ENCODE measurements at regions not wholly inside any gene's neighbourhood (a gene's known extent, or its start where the extent isn't known, plus 50 kb on each side); places are given as distances from the start of the nearest gene placed in this dataset.

DNA sequence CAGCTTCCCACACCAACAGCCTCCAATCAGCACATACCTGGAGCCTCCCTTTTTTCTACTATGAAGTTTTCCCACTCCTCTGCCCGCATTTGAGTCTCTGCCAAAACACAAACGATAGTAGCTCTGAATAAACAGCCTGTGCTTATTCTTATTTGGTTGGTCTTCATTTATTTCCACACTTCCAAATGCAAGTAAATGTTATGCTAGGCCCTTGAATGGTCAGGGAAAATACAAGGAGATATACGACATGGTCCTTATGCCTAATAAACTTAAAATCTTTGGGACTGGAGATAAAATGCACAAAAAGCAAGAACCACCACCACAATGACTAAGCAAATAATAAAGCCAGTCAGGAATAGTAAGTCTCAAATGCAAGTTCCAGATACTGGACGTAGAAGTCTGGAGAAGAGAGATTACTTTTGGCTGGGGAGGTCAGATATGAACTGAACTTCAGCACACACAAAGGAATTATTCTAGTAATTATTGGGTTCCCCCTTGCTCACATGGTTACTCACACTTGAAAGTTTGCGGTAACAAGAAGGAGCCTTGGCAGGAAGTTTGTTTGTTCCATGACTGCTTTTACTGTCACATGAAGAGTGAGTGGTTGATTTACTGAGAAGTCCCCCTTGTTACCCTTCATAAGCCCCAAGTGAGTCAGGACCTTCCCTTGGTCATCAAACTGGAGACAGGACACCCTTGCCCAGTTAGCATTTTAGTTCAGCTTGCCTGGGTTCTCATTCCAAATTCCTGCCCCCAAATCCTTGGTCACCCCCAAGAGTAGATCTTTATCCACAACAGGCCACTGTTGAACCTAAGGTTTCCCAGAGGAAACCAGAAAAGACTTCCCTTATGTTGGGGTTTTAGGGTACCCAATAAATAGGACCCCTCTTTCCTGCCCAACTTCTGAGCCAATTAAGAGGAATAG is 511.2 kb upstream of the JARID2 start:
- TF ChIP-seq EZH2phosphoT487 (conservative IDR thresholded peaks at IDR 0.05; ENCODE audit: low read length), result no peak
- TF ChIP-seq, protein P1, sequence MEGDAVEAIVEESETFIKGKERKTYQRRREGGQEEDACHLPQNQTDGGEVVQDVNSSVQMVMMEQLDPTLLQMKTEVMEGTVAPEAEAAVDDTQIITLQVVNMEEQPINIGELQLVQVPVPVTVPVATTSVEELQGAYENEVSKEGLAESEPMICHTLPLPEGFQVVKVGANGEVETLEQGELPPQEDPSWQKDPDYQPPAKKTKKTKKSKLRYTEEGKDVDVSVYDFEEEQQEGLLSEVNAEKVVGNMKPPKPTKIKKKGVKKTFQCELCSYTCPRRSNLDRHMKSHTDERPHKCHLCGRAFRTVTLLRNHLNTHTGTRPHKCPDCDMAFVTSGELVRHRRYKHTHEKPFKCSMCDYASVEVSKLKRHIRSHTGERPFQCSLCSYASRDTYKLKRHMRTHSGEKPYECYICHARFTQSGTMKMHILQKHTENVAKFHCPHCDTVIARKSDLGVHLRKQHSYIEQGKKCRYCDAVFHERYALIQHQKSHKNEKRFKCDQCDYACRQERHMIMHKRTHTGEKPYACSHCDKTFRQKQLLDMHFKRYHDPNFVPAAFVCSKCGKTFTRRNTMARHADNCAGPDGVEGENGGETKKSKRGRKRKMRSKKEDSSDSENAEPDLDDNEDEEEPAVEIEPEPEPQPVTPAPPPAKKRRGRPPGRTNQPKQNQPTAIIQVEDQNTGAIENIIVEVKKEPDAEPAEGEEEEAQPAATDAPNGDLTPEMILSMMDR (IDR thresholded peaks at IDR 0.05; ENCODE audit: insufficient read depth, low read length, poor library complexity, severe bottlenecking), result no peak
- H2AFZ ChIP-seq (ENCODE audit: low read depth, low read length, severe bottlenecking), result no peak overlapping the region
- no peak overlapping the region for H3K9ac ChIP-seq (ENCODE audit: low read length)
- no peak overlapping the region for H3K4me3 ChIP-seq (ENCODE audit: insufficient read depth, low read length, poor library complexity, severe bottlenecking)
- H3K79me2 ChIP-seq (ENCODE audit: insufficient read depth, low read length), result no peaks in the 10 kb centered on the region
- no peak overlapping the region for H3K27ac ChIP-seq (ENCODE audit: low read depth, low read length)
- H3K9me3 ChIP-seq (ENCODE audit: insufficient read depth, low read length), result no peaks in the 10 kb centered on the region
- H3F3A ChIP-seq (ENCODE audit: insufficient read depth), result no peaks in the 10 kb centered on the region
- H3K9me2 ChIP-seq (replicated peaks; ENCODE audit: insufficient read depth, low read length), result no peaks in the 10 kb centered on the region
- no peaks in the 10 kb centered on the region for H4K20me1 ChIP-seq (ENCODE audit: low read depth, low read length)
- no peaks in the 10 kb centered on the region for H3K36me3 ChIP-seq (ENCODE audit: low read length)
- H3K4me2 ChIP-seq (ENCODE audit: low read depth, low read length, poor library complexity, severe bottlenecking), result no peak overlapping the region
- no peaks in the 10 kb centered on the region for H3K27me3 ChIP-seq (ENCODE audit: low read length)

DNA sequence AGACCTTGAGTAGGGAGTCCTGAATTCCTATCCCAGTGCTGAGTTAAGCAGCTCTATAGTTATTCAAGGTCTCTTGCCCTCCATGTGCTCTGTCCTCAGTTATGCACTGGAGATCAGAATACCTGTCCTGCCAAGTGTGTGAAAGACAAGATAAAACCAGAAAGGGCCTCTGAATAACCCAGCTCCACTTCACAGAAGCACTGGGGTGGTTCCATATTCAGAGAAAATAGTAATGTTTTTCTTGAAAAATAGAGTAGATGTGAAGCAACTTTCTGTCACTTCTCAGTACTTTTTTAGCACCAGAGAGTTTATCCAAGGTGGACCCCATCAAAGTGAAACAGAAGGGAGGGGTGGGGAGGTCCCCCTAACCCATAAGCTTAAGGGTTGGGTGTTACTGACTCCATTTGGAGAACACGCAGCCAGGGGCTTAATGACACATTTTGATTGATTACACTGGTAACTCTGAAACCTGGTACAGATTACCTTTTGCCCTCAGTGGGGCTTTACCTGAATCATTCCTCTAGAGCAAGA is 509.8 kb upstream of the JARID2 start:
- Histone ChIP-seq H3K9me2 (replicated peaks; ENCODE audit: insufficient read depth, low read length) (no peaks in the 10 kb centered on the region), H3K79me2 (ENCODE audit: insufficient read depth, low read length) (no peaks in the 10 kb centered on the region), H3K4me3 (ENCODE audit: insufficient read depth, low read length, poor library complexity, severe bottlenecking) (no peak overlapping the region), H3K27me3 (ENCODE audit: low read length) (no peaks in the 10 kb centered on the region), H3K27ac (ENCODE audit: low read depth, low read length) (no peak overlapping the region), H3K4me2 (ENCODE audit: low read depth, low read length, poor library complexity, severe bottlenecking) (no peak overlapping the region), H3K9ac (ENCODE audit: low read length) (no peak overlapping the region), H3K36me3 (ENCODE audit: low read length) (no peaks in the 10 kb centered on the region), H4K20me1 (ENCODE audit: low read depth, low read length) (no peaks in the 10 kb centered on the region), H3K9me3 (ENCODE audit: insufficient read depth, low read length) (no peaks in the 10 kb centered on the region), H2AFZ (ENCODE audit: low read depth, low read length, severe bottlenecking) (no peak overlapping the region), H3F3A (ENCODE audit: insufficient read depth) (no peaks in the 10 kb centered on the region)
- TF ChIP-seq EZH2phosphoT487 (conservative IDR thresholded peaks at IDR 0.05; ENCODE audit: low read length), result no peak
- TF ChIP-seq, protein P1 (IDR thresholded peaks at IDR 0.05; ENCODE audit: insufficient read depth, low read length, poor library complexity, severe bottlenecking), result no peak

DNA sequence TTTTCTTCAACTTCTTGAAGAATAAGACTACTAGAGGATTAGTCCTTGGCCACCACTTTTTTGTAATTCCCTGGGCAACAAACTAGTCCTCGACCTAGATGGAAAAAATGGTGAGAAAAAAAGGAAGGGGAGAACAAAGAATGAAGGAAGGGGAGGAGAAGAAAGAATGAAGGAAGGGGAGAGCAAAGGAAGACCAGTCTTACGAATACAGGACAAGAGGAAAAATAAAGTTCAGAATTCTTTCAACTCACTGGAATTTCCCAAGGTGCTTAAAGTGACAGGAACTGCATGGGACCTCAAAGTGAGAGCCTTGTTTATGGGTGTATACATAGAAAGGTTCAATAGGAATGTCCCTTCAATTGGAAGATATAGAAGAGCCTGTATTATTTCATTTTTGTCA is 509.3 kb upstream of the JARID2 start:
- TF ChIP-seq EZH2phosphoT487 (conservative IDR thresholded peaks at IDR 0.05; ENCODE audit: low read length), result no peak
- TF ChIP-seq, protein P1 (IDR thresholded peaks at IDR 0.05; ENCODE audit: insufficient read depth, low read length, poor library complexity, severe bottlenecking), result no peak
- H3K4me3 ChIP-seq (ENCODE audit: insufficient read depth, low read length, poor library complexity, severe bottlenecking), result no peak overlapping the region
- no peak overlapping the region for H3K9ac ChIP-seq (ENCODE audit: low read length)
- H3K27me3 ChIP-seq (ENCODE audit: low read length), result no peaks in the 10 kb centered on the region
- H3F3A ChIP-seq (ENCODE audit: insufficient read depth), result no peaks in the 10 kb centered on the region
- no peak overlapping the region for H3K27ac ChIP-seq (ENCODE audit: low read depth, low read length)
- no peaks in the 10 kb centered on the region for H4K20me1 ChIP-seq (ENCODE audit: low read depth, low read length)
- H3K9me3 ChIP-seq (ENCODE audit: insufficient read depth, low read length), result no peaks in the 10 kb centered on the region
- no peaks in the 10 kb centered on the region for H3K9me2 ChIP-seq (replicated peaks; ENCODE audit: insufficient read depth, low read length)
- no peak overlapping the region for H3K4me2 ChIP-seq (ENCODE audit: low read depth, low read length, poor library complexity, severe bottlenecking)
- no peaks in the 10 kb centered on the region for H3K36me3 ChIP-seq (ENCODE audit: low read length)
- H2AFZ ChIP-seq (ENCODE audit: low read depth, low read length, severe bottlenecking), result no peak overlapping the region
- H3K79me2 ChIP-seq (ENCODE audit: insufficient read depth, low read length), result no peaks in the 10 kb centered on the region
